ENCODE measurements at regions not wholly inside any gene's neighbourhood (a gene's known extent, or its start where the extent isn't known, plus 50 kb on each side); places are given as distances from the start of the nearest gene placed in this dataset.

- H3K4me1 Mint-ChIP-seq = peaks cover 2% of the 10 kb centered on the region
- peaks cover 2% of the 10 kb centered on the region for H3K36me3 Mint-ChIP-seq
- peaks cover 4% of the 10 kb centered on the region for H3K9me3 Mint-ChIP-seq (ENCODE audit: low read depth)
- no peak overlapping the region for H3K27ac Mint-ChIP-seq
- CTCF ChIA-PET = no interaction called here
- DNase-seq (no peak), ATAC-seq (no peak)
- no peaks in the 10 kb centered on the region for H3K27me3 Mint-ChIP-seq
- H3K4me3 Mint-ChIP-seq = no peak overlapping the region
These were observed 92.1 kb upstream of the GSE1 start for GRCh38 chr16:85520853-85521521.

GRCh38 chr16:85521552-85522307 lies 91.4 kb upstream of the GSE1 start:
- Mint-ChIP-seq H3K4me1 (peaks cover 2% of the 10 kb centered on the region), H3K27me3 (no peaks in the 10 kb centered on the region), H3K36me3 (peaks cover 2% of the 10 kb centered on the region), H3K9me3 (ENCODE audit: low read depth) (peaks cover 4% of the 10 kb centered on the region), H3K27ac (no peak overlapping the region), H3K4me3 (no peak overlapping the region)
- CTCF ChIA-PET = no interaction called here
- DNase-seq = no peak
- no peak for ATAC-seq

- no peak for DNase-seq
- Mint-ChIP-seq H3K27me3 (no peaks in the 10 kb centered on the region), H3K4me1 (peaks cover 2% of the 10 kb centered on the region), H3K36me3 (peaks cover 2% of the 10 kb centered on the region), H3K9me3 (ENCODE audit: low read depth) (peaks cover 4% of the 10 kb centered on the region), H3K27ac (no peak overlapping the region), H3K4me3 (no peak overlapping the region)
- CTCF ChIA-PET = no interaction called here
- no peak for ATAC-seq
These were observed 90.7 kb upstream of the GSE1 start for GRCh38 chr16:85522308-85522841.

- no peak for ATAC-seq
- CTCF ChIA-PET = no interaction called here
- H3K27ac Mint-ChIP-seq = no peak overlapping the region
- peaks cover 2% of the 10 kb centered on the region for H3K4me1 Mint-ChIP-seq
- peaks cover 2% of the 10 kb centered on the region for H3K36me3 Mint-ChIP-seq
- no peaks in the 10 kb centered on the region for H3K27me3 Mint-ChIP-seq
- no peak for DNase-seq
- H3K9me3 Mint-ChIP-seq (ENCODE audit: low read depth) = peaks cover 4% of the 10 kb centered on the region
- H3K4me3 Mint-ChIP-seq = no peak overlapping the region
These were observed 90.1 kb upstream of the GSE1 start for GRCh38 chr16:85522842-85523601.

- no peak overlapping the region for H3K4me3 Mint-ChIP-seq
- H3K4me1 Mint-ChIP-seq = peaks cover 2% of the 10 kb centered on the region
- no peak for DNase-seq
- ATAC-seq = no peak
- H3K36me3 Mint-ChIP-seq = peaks cover 2% of the 10 kb centered on the region
- H3K27ac Mint-ChIP-seq = no peak overlapping the region
- CTCF ChIA-PET = interaction anchor here (0.5 kb wide), 1 partner anchor 200 kb away, joined by 3 read pairs; no protein-coding TSS in a partner anchor
- H3K9me3 Mint-ChIP-seq (ENCODE audit: low read depth) = peaks cover 4% of the 10 kb centered on the region
- no peaks in the 10 kb centered on the region for H3K27me3 Mint-ChIP-seq
These were observed 89.3 kb upstream of the GSE1 start for GRCh38 chr16:85523602-85524364.

GRCh38 chr16:85524365-85524629 lies 88.8 kb upstream of the GSE1 start:
- ATAC-seq (no peak), DNase-seq (no peak)
- Mint-ChIP-seq H3K4me1 (peaks cover 2% of the 10 kb centered on the region), H3K9me3 (ENCODE audit: low read depth) (peaks cover 4% of the 10 kb centered on the region), H3K27me3 (no peaks in the 10 kb centered on the region), H3K27ac (no peak overlapping the region), H3K36me3 (peaks cover 2% of the 10 kb centered on the region), H3K4me3 (no peak overlapping the region)
- CTCF ChIA-PET = no interaction called here

- Mint-ChIP-seq H3K27ac (no peak overlapping the region), H3K4me1 (no peaks in the 10 kb centered on the region), H3K36me3 (no peaks in the 10 kb centered on the region), H3K9me3 (ENCODE audit: low read depth) (no peaks in the 10 kb centered on the region), H3K27me3 (no peaks in the 10 kb centered on the region), H3K4me3 (no peak overlapping the region)
- CTCF ChIA-PET = no interaction called here
- no peak for DNase-seq
- no peak for ATAC-seq
These were observed 88.3 kb upstream of the GSE1 start for GRCh38 chr16:85524630-85525419.

- no peaks in the 10 kb centered on the region for H3K36me3 Mint-ChIP-seq
- CTCF ChIA-PET = no interaction called here
These were observed 87.5 kb upstream of the GSE1 start for GRCh38 chr16:85525420-85526184.

GRCh38 chr16:85526185-85526974 lies 86.7 kb upstream of the GSE1 start:
- Mint-ChIP-seq H3K4me3 (no peak overlapping the region), H3K9me3 (ENCODE audit: low read depth) (no peaks in the 10 kb centered on the region), H3K36me3 (no peaks in the 10 kb centered on the region), H3K27me3 (no peaks in the 10 kb centered on the region), H3K27ac (no peak overlapping the region), H3K4me1 (no peaks in the 10 kb centered on the region)
- CTCF ChIA-PET = no interaction called here
- ATAC-seq (no peak), DNase-seq (no peak)

More at GRCh38 chr16:85525420-85526184, 87.5 kb upstream of the GSE1 start:
- Mint-ChIP-seq H3K27me3 (no peaks in the 10 kb centered on the region), H3K27ac (no peak overlapping the region), H3K4me1 (no peaks in the 10 kb centered on the region), H3K4me3 (no peak overlapping the region), H3K9me3 (ENCODE audit: low read depth) (no peaks in the 10 kb centered on the region)
- DNase-seq (no peak), ATAC-seq (no peak)

- DNase-seq (no peak), ATAC-seq (no peak)
- Mint-ChIP-seq H3K4me1 (no peaks in the 10 kb centered on the region), H3K4me3 (no peak overlapping the region), H3K27me3 (no peaks in the 10 kb centered on the region), H3K36me3 (no peaks in the 10 kb centered on the region), H3K27ac (no peak overlapping the region), H3K9me3 (ENCODE audit: low read depth) (no peaks in the 10 kb centered on the region)
- CTCF ChIA-PET = interaction anchor here (3.0 kb wide), 1 partner anchor 83 kb away, joined by 15 read pairs; no protein-coding TSS in a partner anchor
These were observed 85.9 kb upstream of the GSE1 start for GRCh38 chr16:85527042-85527766.

- CTCF ChIA-PET = interaction anchor here (0.8 to 3.0 kb wide), 5 partner anchors 26 to 107 kb away, joined by 3 to 15 read pairs (median 4); no protein-coding TSS in a partner anchor
- no peak overlapping the region for H3K27ac Mint-ChIP-seq
- DNase-seq (no peak), ATAC-seq (no peak)
- no peaks in the 10 kb centered on the region for H3K9me3 Mint-ChIP-seq (ENCODE audit: low read depth)
- no peaks in the 10 kb centered on the region for H3K4me1 Mint-ChIP-seq
- no peak overlapping the region for H3K4me3 Mint-ChIP-seq
- H3K27me3 Mint-ChIP-seq = no peaks in the 10 kb centered on the region
- no peaks in the 10 kb centered on the region for H3K36me3 Mint-ChIP-seq
These were observed 85.3 kb upstream of the GSE1 start for GRCh38 chr16:85527767-85528297.

Data from activated CD8-positive, alpha-beta memory T cell treated with anti-CD3 and anti-CD28 coated beads, Interleukin-2, amount 10 ng/mL, durations not matched to agents 7 days and 5 days (primary cell).